Fibroblast of lung (primary cell): ENCODE measurements at regions not wholly inside any gene's neighbourhood (a gene's known extent, or its start where the extent isn't known, plus 50 kb on each side); places are given as distances from the start of the nearest gene placed in this dataset.

Source experiments
- EZH2 ChIP-seq: IDR thresholded peaks from 2 replicates; pipeline ENCODE4 v1.5.1; 2012; ENCODE audit warnings: low read length, control low read depth, mild to moderate bottlenecking; ENCODE audit errors: missing control alignments
- TF ChIP-seq, protein P1 (sequence below), 2 donors: IDR thresholded peaks in 1 of 2; conservative IDR thresholded peaks in 1 of 2; 1 replicate in 1 of 2; 2 replicates in 1 of 2; pipeline ENCODE4 v1.5.1; 2011 to 2012; ENCODE audit warnings: low read length in 2 of 2, control low read depth in 1 of 2, inconsistent platforms in 1 of 2, low read depth in 1 of 2, mild to moderate bottlenecking in 1 of 2

DNA sequence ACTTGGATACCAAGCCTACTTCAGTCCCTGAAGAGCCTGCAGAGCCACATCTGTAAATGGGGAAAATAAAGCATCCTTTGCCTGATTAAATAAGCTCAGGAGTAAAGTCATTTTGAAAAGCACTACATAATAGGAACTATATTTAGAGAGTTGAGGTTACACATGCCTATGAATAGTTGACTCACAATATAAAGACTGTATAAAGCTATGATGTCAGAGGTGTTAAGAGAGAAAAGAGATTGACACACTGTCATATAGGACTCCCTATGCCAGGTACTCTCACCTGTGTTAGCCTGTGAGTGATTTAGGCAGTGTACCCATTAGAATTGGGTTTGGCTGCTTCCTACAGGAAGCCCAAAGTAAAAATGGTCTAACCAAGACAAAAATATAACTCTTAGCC lies 87.7 kb upstream of the CRHR1 start:
- TF ChIP-seq, protein P1, sequence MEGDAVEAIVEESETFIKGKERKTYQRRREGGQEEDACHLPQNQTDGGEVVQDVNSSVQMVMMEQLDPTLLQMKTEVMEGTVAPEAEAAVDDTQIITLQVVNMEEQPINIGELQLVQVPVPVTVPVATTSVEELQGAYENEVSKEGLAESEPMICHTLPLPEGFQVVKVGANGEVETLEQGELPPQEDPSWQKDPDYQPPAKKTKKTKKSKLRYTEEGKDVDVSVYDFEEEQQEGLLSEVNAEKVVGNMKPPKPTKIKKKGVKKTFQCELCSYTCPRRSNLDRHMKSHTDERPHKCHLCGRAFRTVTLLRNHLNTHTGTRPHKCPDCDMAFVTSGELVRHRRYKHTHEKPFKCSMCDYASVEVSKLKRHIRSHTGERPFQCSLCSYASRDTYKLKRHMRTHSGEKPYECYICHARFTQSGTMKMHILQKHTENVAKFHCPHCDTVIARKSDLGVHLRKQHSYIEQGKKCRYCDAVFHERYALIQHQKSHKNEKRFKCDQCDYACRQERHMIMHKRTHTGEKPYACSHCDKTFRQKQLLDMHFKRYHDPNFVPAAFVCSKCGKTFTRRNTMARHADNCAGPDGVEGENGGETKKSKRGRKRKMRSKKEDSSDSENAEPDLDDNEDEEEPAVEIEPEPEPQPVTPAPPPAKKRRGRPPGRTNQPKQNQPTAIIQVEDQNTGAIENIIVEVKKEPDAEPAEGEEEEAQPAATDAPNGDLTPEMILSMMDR (conservative IDR thresholded peaks at IDR 0.05 in 1 of 2, IDR thresholded peaks at IDR 0.05 in 1 of 2; ENCODE audit: low read depth in 1 of 2, low read length in 2 of 2), result no peak
- TF ChIP-seq EZH2, result no peak
